ENCODE measurements at regions not wholly inside any gene's neighbourhood (a gene's known extent, or its start where the extent isn't known, plus 50 kb on each side); places are given as distances from the start of the nearest gene placed in this dataset.

DNA sequence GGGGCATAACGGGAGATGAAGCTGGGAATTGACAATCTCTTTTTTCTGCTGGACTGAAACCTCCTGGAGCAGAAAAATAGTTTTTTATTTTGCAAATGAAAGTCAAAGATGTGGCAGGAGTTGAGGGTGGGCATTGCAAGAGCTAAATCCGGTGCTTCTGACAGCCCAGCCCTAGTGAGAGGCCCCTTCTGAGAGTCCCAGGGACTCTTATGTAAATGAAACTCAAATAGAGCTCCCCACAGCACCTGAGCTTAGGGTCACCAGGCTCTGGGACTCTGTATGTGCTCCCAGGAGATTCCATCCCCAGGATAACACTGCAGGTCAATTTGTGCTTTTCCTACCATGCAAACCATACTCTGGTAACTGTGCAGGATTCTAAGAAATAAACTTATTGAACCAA lies 192.8 kb downstream of the ANKRD30B start:
- no peak for TF ChIP-seq EP300 (IDR thresholded peaks at IDR 0.05)
- TF ChIP-seq, protein P1, sequence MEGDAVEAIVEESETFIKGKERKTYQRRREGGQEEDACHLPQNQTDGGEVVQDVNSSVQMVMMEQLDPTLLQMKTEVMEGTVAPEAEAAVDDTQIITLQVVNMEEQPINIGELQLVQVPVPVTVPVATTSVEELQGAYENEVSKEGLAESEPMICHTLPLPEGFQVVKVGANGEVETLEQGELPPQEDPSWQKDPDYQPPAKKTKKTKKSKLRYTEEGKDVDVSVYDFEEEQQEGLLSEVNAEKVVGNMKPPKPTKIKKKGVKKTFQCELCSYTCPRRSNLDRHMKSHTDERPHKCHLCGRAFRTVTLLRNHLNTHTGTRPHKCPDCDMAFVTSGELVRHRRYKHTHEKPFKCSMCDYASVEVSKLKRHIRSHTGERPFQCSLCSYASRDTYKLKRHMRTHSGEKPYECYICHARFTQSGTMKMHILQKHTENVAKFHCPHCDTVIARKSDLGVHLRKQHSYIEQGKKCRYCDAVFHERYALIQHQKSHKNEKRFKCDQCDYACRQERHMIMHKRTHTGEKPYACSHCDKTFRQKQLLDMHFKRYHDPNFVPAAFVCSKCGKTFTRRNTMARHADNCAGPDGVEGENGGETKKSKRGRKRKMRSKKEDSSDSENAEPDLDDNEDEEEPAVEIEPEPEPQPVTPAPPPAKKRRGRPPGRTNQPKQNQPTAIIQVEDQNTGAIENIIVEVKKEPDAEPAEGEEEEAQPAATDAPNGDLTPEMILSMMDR (IDR thresholded peaks at IDR 0.05): no peak
